Fibroblast of peridontal ligament (primary cell): ENCODE measurements at regions not wholly inside any gene's neighbourhood (a gene's known extent, or its start where the extent isn't known, plus 50 kb on each side); places are given as distances from the start of the nearest gene placed in this dataset.

Source experiments
- DNase-seq: peaks from one replicate; pipeline ENCODE4 v3.0.0-alpha.2; 2010; ENCODE audit errors: extremely low read depth

DNA sequence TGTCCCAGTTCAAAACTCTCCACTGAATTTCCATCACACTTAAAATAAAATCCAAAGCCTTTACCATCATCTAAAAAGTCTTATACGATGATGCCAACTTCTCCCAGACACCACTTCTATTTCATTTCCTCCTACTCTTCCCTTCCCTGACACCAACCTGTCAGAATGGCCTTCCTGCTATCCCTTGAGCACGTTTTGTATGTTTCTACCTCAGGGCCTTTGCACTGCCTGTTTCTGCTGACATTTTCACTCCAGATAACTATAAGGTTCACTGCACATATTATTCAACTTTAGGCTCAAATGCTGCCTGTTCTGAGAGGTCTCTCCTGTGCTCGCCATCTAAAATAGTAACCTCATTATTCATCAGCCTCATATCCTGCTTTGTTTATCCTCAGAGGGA, 269.6 kb downstream of the HTR7 start:
- DNase-seq: no peak

DNA sequence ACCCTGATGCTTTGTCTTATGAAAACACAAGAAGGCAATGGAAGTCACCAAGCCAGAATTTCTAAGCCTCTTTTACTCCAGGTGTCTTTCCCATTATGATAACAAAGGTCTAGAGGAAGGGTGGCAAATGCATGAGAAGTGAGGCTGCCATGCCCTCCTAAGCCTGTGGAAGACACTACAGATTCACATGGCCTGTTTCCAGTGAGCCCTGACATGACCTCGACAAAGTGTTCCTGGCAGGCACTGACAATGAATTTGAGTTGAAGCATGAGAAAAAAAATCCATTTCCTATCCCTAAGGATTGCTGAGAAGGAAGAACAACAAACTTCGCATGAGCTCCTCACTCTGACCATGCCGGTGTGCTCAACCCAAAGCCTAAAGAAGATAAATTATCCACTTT, 268.0 kb downstream of the HTR7 start:
- no peak for DNase-seq

DNA sequence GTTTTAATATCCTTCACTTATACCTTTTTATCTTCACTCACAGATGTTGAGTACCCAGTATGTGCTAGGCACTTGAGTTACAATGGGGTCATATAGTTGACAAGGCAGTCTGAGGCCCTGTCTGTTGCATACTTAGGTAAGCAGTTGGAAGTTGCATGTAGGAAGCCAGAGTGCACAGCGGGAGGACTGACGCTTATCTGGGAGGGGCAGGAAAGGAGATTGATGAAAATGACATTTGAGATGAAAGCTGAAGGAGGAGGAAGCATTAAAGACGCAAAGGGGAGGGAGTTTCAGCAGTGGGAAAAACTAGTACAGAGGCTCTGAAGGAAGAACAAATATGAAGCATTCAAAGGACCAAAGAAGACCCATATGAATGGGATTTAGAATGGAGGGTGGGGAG, 266.2 kb downstream of the HTR7 start:
- no peak for DNase-seq

DNA sequence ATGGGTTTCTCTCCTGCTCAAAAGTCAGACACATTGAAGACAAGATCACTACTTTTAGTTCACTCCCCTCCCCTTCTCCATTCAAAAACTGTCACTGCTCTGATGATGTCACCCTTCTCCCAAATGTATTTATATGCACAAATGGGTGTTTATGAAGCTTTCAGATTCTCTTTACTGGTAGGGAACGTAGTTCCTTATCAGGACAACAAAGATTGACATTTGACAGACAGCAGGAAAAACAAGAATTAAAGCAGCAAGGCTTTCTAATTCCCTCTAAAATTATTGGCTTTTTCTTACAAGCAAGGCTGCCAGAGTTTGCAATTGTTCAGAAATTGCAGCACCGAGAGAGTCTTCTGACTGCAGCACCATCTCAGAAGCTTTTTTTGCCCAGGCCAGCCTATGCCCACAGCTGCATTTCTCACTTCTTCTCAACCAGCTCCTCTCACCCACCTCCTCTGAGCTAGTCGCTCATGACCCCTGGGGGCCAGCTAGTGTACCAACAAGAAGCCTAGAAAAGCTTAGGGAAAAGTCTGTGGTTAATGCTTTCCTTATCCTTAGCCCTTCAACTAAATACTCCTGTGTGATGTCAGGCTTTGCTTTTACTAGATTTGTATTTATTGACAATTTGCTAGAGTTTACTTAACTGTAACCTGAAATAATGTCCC, 265.1 kb downstream of the HTR7 start:
- DNase-seq: peak; percentile 79

DNA sequence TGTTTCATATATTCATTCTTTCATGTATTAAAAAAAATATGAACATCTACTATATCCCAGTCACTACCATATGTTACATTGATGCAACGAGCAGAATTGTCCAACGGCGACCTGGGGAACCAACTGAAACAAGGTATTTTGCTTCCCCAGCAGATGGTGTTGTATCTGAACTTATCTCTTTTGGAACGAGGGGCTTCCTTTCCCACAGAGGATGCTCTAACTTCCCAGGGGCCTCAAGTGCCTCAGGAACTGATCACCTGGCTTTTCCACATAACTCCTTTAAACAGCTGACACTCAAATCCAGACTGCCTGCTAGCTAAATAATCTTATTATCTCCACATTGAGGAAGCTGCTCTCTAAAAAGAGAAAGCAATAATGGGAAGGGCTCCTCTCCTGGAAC, 259.3 kb downstream of the HTR7 start:
- no peak for DNase-seq

DNA sequence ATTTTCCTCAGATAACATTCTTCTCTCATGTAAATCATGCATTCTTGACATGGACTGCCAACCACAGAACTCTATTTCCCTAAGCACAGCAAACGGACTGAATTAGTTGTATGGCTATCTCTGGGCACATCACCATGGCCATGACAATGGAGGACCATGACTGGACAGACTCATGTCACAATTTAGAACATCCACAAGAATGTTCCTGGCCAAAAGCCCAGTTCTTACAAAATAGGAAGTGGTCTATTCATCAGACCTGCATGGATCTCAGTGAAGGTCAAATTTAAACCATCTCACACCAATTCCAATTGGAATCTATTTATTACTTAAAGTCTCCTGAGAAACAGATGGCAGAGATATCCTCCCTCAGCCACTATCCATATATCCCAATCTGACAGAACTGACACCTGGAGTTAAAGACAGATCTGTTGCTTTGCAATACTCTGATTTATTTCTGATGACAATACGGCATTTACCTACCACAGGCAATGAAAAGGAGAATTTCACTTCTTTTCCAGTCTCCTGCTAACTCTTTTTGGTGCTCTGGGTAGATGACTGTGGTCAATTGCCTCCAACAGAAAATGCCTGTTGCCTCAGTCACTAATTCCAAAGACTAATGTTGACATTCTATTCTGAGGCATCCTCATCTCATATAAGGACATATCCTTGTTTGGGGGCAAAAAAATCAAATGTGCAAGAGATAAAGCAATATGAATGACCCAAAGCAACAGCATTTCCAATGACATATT, 254.8 kb downstream of the HTR7 start:
- peak; percentile 35 for DNase-seq

DNA sequence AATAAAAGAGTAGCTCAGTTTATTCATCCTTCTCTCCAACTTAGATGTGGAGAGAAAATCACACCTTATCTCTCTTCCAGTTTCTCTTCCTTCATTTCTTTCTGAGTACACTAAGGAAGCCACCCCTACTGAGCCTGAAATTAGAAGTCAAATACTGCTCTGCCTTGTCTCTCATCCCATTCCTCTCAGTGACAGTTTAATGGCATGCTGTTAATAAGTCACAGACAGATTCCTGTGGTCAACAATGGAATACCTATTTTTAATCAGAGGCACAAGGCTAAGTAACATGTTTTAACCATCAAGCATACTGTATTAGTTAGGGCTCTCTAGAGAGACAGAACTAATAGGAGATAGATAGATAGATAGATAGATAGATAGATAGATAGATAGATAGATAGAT, 253.2 kb downstream of the HTR7 start:
- no peak for DNase-seq

DNA sequence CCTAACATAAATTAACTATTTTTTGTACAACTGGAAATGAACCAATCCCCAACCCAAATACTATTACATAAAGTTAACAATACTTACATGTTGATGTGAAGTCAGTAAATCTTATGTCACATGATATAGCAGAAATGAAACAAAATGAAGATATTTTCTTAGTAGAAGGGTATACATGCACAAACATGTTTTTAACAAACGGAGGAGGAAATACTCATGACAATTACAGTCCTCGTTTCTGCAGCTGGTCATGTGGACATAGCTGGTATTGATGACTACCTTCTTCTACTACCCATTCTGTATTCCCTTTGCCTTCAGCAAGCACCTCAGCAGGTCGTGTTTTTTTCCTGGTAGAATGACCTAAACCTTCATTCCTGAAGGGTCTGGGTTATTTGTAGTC, 252.3 kb downstream of the HTR7 start:
- no peak for DNase-seq

DNA sequence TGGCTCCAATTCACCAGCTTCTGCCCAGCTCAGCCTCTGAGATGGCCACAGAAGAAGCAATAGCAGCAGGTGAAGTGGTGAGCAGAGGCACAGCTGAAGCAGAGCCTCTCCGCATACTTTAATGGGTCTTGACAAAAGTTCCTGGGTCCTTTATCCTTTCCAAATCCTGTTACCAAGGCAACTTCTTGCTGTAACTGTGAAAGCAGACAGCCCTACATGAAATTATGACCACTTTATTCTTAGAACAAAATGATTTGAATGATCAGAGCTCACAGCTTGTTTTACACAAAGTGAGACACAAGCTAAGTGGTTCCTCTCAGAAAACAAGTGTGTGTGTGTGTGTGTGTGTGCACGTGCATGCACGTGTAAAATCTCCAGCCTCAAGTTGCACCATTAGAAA, 245.6 kb downstream of the HTR7 start:
- DNase-seq: no peak

DNA sequence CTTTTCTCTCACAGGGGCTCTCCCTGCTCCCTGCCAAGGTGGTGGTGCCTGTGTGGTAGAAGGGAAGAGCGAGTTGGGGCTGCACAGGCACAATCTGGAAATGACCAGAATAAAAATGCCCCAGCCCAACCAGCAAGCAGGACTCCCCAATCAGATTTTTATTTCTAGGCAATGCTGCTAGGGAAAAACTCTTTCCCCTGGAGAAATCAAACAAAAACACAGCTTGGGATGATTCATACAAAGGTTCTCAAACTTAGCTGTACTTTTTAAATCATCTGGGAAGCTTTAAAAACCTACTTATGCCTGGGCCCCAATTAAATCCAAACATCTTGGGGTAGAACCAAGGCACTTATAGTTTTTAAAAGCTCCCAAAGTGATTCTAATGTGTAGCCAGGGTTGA, 243.2 kb downstream of the HTR7 start:
- peak; percentile 53 for DNase-seq

DNA sequence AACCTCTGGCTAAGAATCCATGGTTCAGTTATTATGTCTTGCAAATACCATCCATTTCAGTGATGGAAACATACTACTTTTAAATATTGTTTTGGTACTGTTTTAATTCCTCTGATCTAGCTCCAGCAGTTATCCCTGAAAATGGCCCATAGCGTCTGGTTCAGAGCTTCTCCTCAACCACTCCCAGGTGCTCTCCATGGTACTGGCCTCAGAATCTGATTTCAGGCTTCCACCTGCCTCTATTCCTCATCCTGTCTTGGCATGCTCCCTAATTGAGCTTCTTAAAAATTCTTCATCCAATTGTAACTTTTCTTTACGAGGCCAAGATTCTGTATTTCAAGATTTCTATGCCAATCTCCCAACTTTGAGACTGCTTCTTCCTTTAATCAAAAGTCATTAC, 236.3 kb downstream of the HTR7 start:
- peak; percentile 11 for DNase-seq

DNA sequence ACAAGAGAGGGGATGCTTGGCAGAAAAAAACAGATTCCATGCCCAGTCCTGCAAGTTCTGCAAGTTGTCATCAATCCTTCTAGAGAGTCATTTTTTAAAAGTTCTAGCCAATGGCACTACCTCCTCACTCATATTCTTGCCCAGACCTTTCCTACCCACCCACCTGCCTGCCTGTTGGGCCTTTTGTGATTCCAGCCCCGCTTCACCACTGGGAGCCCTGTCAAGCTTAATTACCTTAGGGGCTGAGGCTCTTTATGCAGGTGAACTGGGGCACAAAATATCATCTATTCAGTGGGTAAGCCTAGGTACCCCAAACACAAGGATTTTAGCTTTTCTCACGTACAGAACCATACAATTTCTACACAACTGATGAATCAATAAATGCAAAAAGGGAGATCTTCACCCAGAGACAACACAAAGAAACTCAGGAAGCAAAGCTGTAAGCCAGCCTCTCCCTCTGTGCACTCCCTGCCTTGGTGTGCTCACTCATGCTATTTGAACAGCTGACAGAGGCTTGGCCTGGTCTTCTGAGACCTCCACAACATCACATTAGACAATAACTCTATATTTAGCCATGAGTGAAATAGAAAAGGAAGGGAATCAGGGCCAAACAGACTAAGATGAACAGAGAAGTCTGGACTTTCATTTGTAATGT, 222.6 kb downstream of the HTR7 start:
- DNase-seq: no peak

DNA sequence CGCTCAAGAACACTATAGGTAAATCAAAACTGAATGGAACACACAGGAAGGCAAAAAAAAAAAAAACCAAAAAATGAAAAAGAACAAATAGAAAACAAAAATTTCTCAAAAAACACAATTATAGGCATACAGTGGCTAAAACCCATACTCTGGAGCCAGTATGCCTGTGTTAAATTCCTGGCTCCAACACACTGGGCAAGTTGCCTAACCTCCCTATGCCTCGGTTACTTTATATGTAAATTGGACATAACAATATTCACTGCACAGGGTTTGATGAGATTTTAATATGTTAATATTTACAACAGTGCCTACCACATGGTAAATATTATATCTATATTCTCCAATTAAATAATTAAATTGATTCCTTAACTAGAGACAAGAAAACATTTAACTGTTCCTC, 217.1 kb downstream of the HTR7 start:
- no peak for DNase-seq

DNA sequence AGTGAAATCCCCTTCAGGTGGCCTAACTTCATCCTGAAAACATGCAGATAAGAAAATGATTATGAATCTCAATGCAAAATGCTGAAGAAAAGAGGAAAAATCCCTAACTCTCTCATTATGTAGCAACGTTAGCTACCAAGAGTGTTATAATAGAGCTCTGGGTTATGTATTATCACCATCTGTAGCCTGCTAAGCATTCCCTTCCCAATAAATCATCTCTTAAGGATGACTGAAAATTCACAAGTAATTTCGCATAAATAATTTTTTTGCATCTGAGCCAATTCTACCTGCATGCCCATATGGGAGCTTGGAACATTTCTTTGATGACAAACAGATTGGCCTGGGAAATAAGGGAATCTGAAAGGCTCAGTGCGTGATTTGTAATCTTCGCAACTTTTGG, 216.1 kb downstream of the HTR7 start:
- DNase-seq: no peak

DNA sequence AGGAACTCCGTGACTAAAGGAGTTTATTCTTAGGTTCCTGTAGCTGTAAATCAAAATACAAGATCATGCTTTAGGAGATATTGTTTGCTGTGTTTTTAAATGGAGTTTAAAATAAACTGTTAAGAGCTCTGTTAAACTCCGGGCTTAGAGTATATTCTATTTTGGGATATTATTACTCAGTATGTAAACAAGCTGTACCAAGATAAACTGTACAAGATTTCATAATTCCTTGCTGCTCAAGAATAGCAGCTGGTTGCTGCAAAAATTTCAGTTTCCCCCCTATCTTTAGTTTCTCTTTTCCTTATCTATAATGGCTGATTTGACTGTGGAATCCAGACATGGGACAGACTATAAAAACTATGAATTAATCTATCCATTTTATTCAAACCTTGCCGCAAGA, 215.7 kb downstream of the HTR7 start:
- DNase-seq: peak; percentile 64

DNA sequence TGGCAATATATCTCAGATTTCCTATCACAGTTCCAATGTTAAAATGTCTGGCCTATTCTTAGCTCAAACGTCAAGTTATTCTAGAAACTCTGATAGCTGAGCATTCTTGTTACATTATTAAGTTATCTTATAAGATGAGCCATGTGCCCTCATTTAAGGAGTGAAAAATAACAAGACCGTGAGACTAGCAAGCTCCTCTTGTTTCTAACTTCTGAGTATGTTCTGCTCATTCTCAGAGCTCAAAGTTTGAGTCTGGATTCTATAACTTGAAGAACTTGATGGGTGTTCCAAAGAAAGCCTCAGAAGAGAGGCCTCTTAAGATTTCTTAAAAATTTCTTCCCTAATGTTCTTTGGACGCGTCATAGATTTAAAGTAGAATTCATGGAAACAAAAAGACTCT, 215.2 kb downstream of the HTR7 start:
- no peak for DNase-seq

DNA sequence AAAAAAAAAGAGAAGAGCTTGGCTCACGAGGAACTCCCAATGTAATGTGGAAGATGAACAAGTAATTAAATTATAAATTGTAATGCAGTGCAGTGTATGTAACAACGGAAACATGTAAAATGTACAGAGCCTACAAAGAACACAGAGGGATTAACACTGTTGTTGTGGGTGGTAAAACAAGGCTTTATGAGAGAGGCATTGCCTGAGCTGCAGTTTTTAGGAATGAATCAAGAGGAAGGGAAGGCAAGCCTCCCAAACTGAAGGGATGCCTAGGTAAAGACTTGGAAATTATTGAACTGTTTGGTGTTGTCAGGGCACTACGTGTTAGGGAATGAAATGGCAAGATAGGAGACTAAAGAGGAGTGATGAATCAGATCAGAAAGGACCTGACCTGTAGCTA, 213.7 kb downstream of the HTR7 start:
- peak; percentile 11 for DNase-seq

DNA sequence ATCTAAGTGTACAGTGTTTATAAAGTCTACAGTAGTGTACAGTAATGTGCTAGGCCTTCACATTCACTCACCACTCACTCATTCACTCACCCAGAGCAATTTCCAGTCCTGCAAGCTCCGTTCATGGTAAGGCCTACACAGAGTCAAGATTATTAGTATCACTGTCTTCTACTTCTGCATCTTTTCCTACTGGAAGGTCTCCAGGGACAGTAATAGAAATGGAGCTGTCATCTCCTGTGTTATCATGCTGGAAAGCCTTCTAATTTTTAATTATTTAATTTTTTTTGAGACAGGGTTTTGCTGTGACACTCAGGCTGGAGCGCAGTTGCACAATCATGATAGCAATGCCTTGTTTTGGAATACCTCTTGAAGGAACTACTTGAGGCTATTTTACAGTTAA, 207.0 kb downstream of the HTR7 start:
- no peak for DNase-seq

DNA sequence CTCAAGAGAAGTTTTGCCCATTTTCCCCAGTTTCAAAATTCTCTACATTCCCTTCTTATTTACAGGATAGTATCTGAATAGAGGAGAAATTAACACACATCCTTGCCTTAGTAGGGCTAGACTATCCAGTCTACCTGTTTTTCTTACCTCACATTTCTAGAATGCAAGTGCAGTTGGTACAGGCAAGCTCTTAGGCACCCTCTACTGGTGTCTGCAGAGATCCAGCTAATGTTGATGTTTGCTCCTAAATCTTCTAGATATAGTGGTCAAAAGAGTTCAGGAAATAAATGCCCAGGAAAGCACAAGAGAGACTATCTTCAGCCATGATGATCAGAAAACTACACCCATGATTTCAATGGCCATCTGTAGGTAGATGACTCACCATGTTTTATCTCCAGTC, 205.3 kb downstream of the HTR7 start:
- DNase-seq: peak; percentile 45

DNA sequence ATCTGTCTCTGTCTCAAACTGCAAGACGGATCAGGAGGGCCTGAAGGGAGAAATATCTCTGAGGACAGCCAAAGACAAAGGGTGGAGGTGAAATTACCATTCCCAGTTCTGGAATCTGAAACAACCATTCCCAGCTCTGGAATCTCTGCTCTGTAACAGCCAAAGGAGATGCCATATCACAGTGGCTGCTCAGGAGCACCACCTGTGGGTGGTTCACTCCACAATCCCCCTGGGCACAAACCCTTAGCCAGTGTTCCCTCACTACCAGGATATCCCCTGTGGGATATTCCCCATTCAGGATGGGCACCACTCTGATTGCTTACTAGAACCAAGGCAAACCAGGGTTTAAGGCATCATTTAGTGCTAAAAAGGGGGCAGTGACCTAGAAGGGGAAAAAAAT, 199.0 kb downstream of the HTR7 start:
- no peak for DNase-seq

DNA sequence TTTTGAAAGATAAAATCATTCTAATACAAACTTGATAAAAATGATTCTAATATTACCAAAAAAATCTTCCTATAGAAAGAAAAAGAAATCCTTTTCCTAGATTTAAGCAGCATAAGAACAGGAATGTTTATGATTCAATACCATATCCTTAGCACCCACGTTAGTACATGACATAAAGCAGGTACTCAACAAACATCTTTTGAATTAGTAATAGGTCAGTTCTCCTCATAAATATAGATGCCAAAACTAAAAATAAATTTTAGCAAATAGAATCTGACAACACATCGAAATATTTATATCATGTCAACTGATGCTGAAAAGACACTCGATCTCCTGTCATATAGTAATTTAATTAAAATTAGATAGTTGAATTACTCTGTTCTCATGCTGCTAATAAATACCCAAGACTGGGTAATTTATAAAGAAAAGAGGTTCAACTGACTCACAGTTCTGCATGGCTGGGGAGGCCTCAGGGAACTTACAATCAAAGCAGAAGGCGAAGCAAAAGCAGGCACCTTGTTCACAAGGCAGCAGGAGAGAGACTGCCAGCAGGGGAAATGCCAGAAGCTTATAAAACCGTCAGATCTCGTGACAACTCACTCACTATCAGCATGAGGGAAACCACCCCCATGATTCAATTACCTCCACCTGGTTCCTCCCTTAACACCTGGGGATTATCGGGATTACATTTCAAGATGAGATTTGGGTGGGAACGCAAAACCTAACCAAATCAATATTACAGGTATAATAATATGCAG, 191.8 kb downstream of the HTR7 start:
- no peak for DNase-seq

DNA sequence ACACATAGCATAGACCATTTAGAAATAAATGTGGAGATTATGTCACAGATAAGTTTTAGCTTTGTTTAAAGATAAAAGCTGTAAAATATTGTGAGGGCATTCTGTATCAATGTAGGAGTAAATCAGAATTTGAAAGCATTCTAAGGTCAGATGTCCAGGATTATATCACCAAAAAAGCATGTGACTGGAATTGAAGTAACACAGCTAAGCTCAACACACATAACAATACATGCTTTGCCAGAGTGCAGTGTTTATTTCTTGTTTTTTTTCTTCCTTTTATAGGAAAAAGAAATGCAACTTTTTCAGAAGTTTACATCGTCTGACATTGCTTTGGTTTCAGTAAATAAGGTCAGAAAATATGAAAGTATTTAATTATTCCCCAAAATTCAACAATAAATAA, 183.4 kb downstream of the HTR7 start:
- DNase-seq: peak; percentile 40

DNA sequence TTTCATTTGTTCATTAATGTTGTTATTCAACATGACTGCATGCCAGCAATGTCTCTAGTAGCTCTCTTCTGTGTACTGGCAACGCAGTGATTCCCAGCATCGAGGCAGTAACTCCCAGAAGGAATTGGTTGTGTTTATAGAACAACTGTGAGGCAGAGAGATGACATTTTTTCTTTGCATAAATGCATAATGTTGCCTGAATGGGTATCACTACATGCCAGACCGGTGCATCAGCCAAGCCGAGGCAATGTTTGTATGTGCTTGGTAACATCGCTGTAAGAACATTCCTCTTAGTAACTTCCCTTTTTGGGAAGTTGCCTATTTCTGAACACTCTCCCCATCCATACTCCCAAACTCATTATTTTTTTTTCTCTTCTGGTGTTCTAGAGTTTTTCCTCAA, 182.9 kb downstream of the HTR7 start:
- DNase-seq: peak; percentile 95
